ENCODE measurements at regions not wholly inside any gene's neighbourhood (a gene's known extent, or its start where the extent isn't known, plus 50 kb on each side); places are given as distances from the start of the nearest gene placed in this dataset.
"Not testable (repeated sequence)": the region's sequence is repeated elsewhere in the genome, so short reads cannot be mapped to it uniquely, and the experiment has no call there.

GRCh38 chr14:87241018-87241768, 751.8 kb downstream of the GALC start:
- Histone ChIP-seq H3K4me3 (no peak overlapping the region), H3K36me3 (no peaks in the 10 kb centered on the region), H3K9me3 (ENCODE audit: low read depth) (no peaks in the 10 kb centered on the region), H3K27me3 (no peaks in the 10 kb centered on the region), H3K4me1 (ENCODE audit: low read depth) (peaks cover 15% of the 10 kb centered on the region), H3K27ac (no peak overlapping the region)
- DNase-seq (ENCODE audit: low read depth in 1 of 2, low spot score in 1 of 2): peak in 1 of 2 donors; percentile 41
- TF ChIP-seq, protein P1, sequence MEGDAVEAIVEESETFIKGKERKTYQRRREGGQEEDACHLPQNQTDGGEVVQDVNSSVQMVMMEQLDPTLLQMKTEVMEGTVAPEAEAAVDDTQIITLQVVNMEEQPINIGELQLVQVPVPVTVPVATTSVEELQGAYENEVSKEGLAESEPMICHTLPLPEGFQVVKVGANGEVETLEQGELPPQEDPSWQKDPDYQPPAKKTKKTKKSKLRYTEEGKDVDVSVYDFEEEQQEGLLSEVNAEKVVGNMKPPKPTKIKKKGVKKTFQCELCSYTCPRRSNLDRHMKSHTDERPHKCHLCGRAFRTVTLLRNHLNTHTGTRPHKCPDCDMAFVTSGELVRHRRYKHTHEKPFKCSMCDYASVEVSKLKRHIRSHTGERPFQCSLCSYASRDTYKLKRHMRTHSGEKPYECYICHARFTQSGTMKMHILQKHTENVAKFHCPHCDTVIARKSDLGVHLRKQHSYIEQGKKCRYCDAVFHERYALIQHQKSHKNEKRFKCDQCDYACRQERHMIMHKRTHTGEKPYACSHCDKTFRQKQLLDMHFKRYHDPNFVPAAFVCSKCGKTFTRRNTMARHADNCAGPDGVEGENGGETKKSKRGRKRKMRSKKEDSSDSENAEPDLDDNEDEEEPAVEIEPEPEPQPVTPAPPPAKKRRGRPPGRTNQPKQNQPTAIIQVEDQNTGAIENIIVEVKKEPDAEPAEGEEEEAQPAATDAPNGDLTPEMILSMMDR (IDR thresholded peaks at IDR 0.05; ENCODE audit: low read depth, low read length): no peak

DNA sequence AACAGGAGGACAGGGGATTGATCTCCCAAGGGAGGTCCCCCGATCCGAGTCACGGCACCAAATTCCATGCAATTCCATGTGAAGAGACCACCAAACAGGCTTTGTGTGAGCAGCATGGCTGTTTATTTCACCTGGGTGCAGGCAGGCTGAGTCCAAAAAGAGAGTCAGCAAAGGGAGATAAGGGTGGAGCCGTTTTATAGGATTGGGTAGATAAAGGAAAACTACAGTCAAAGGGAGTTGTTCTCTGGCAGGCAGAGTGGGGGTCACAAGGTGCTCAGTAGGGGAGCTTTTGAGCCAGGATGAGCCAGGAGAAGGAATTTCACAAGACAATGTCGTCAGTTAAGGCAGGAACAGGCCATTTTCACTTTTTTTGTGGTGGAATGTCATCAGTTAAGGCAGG, 752.7 kb downstream of the GALC start:
- not testable (repeated sequence) for H3K27me3 ChIP-seq; H3K4me3 ChIP-seq; H3K9me3 ChIP-seq (ENCODE audit: low read depth); H3K27ac ChIP-seq; H3K36me3 ChIP-seq; DNase-seq (ENCODE audit: low read depth in 1 of 2, low spot score in 1 of 2)
- H3K4me1 ChIP-seq (ENCODE audit: low read depth): peaks cover 15% of the 10 kb centered on the region

GRCh38 chr14:87233806-87234384, 759.1 kb downstream of the GALC start:
- H3K4me1 ChIP-seq (ENCODE audit: low read depth): no peaks in the 10 kb centered on the region
- H3K36me3 ChIP-seq: no peaks in the 10 kb centered on the region
- H3K27ac ChIP-seq: no peak overlapping the region
- no peaks in the 10 kb centered on the region for H3K9me3 ChIP-seq (ENCODE audit: low read depth)
- no peak for DNase-seq (ENCODE audit: low read depth in 1 of 2, low spot score in 1 of 2)
- no peak overlapping the region for H3K4me3 ChIP-seq
- TF ChIP-seq, protein P1 (IDR thresholded peaks at IDR 0.05; ENCODE audit: low read depth, low read length): no peak
- no peaks in the 10 kb centered on the region for H3K27me3 ChIP-seq

DNA sequence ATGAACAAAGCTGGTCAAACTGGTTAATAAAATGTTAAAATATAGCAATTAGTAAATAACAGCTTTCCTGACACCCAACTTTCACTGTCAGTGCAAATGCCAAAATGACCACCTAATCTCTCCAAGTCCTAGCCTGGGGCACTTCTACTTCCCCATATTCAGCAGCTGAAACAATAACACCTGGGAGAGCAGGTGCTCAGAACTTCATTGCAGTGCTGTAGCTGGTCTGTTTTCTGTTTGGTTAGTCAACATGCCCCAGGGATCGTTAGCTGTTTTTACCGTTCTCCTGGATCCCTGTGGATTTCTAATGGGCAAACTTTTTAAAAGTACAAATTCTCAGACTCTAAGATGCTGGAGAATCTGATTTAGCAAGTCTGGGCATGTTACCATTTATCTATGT, 759.7 kb downstream of the GALC start:
- H3K9me3 ChIP-seq (ENCODE audit: low read depth): no peaks in the 10 kb centered on the region
- TF ChIP-seq, protein P1 (IDR thresholded peaks at IDR 0.05; ENCODE audit: low read depth, low read length): no peak
- no peak overlapping the region for H3K4me3 ChIP-seq
- H3K27ac ChIP-seq: no peak overlapping the region
- no peaks in the 10 kb centered on the region for H3K4me1 ChIP-seq (ENCODE audit: low read depth)
- no peaks in the 10 kb centered on the region for H3K36me3 ChIP-seq
- no peaks in the 10 kb centered on the region for H3K27me3 ChIP-seq
- DNase-seq (ENCODE audit: low read depth in 1 of 2, low spot score in 1 of 2): no peak

DNA sequence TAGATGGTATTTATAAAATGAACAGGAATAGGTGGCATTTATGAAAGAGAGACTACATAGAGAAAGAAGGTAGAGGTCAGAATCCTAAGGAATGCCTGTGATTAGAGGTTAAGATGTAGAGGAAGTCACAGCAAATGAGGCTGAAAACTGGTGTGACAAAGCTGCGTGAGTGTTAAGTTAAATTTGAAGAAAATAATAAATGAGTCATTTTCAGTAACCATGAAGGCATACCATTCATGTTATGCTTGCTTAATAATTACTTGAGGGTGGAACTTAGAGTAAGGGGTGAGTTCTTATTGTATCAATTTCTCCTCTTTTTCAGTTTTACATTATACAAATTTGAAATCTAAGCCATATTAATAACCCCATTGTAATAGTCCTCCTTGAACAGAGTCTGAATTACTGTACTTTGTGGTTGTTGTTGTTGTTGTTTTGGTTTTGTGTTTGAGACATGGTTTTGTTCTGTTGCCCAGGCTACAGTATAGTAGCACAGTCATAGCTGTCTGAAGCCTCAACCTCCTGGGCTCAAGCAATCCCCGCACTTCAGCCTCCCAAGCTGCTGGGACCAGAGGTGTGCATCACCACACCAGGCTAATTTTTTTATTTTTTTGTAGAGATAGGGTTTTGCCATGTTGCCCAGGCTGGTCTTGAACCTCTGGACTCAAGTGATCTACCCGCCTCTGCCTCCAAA, 761.5 kb downstream of the GALC start:
- Histone ChIP-seq H3K27me3 (no peaks in the 10 kb centered on the region), H3K27ac (no peak overlapping the region), H3K4me1 (ENCODE audit: low read depth) (no peaks in the 10 kb centered on the region), H3K4me3 (no peak overlapping the region), H3K9me3 (ENCODE audit: low read depth) (no peaks in the 10 kb centered on the region), H3K36me3 (no peaks in the 10 kb centered on the region)
- TF ChIP-seq, protein P1 (IDR thresholded peaks at IDR 0.05; ENCODE audit: low read depth, low read length): no peak
- DNase-seq (ENCODE audit: low read depth in 1 of 2, low spot score in 1 of 2): no peak

- TF ChIP-seq, protein P1 (IDR thresholded peaks at IDR 0.05; ENCODE audit: low read depth, low read length): no peak
- H3K36me3 ChIP-seq: no peaks in the 10 kb centered on the region
- no peaks in the 10 kb centered on the region for H3K9me3 ChIP-seq (ENCODE audit: low read depth)
- no peak overlapping the region for H3K27ac ChIP-seq
- no peak overlapping the region for H3K4me3 ChIP-seq
- no peak for DNase-seq (ENCODE audit: low read depth in 1 of 2, low spot score in 1 of 2)
- no peaks in the 10 kb centered on the region for H3K27me3 ChIP-seq
- H3K4me1 ChIP-seq (ENCODE audit: low read depth): no peaks in the 10 kb centered on the region
Observed at GRCh38 chr14:87230726-87231125, 762.3 kb downstream of the GALC start.
